ENCODE measurements at regions not wholly inside any gene's neighbourhood (a gene's known extent, or its start where the extent isn't known, plus 50 kb on each side); places are given as distances from the start of the nearest gene placed in this dataset.
A peak's percentile ranks its signal among the peaks of the same experiment; 100 is the strongest.

DNA sequence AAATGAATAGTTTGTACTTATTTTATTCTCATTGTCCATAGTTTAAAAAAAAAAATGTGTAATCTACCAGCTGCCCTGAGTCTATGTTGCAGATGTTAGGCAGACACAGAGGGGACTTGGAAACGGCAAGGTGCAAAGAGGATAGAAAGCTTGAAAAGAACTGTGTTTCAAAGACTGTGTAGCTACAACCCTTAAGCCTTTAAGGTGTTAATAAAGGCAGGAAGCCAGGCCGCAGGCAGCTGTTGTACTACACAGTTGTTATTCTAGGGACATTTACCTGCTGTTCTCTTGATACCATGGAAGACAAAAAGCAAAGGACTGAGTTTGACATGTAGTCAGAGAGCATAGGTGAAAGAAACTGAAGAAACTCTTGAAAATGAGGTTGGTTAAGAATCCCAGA lies 440.0 kb downstream of the TUSC7 start:
- H3K9me3 ChIP-seq (ENCODE audit: insufficient read depth in 2 of 2, low read depth in 1 of 2, low read length in 1 of 2) = no peaks in the 10 kb centered on the region
- CTCF ChIA-PET (ENCODE audit: partially characterized antibody) = interaction anchor here (0.9 to 1.6 kb wide), 3 partner anchors 91 to 392 kb away, joined by 3 to 8 read pairs (median 3); no protein-coding TSS in a partner anchor
- no peaks in the 10 kb centered on the region for H3K23me2 ChIP-seq (ENCODE audit: low read depth, low read length)
- H3K4ac ChIP-seq (replicated peaks; ENCODE audit: insufficient read length, low read depth, low read length) = no peak overlapping the region
- no peak overlapping the region for H2AFZ ChIP-seq (ENCODE audit: low read length)
- H2BK120ac ChIP-seq (replicated peaks; ENCODE audit: low read depth, low read length) = no peak overlapping the region
- no peak overlapping the region for H2BK5ac ChIP-seq (ENCODE audit: low read depth, low read length)
- H3K36me3 ChIP-seq (ENCODE audit: control insufficient read depth in 2 of 4, insufficient read depth in 4 of 4, low read length in 3 of 4) = no peaks in the 10 kb centered on the region
- H3K14ac ChIP-seq (ENCODE audit: insufficient read length) = no peak overlapping the region
- H3K4me1 ChIP-seq (replicated peaks in 1 of 4; ENCODE audit: control insufficient read depth in 3 of 4, insufficient read depth in 4 of 4, low read length in 3 of 4) = peaks cover 0 to 7% (median 3%) of the 10 kb centered on the region in 4 experiments; a peak in 4 of 7 replicates
- H4K5ac ChIP-seq (ENCODE audit: insufficient read length, low read depth, low read length) = no peak overlapping the region
- H3K18ac ChIP-seq (ENCODE audit: extremely low read depth, low read length) = no peak overlapping the region
- H4K20me1 ChIP-seq (replicated peaks in 1 of 2; ENCODE audit: control insufficient read depth in 1 of 2, insufficient read depth in 2 of 2, low read length in 2 of 2) = no peaks in the 10 kb centered on the region
- no peak overlapping the region for H2BK15ac ChIP-seq (ENCODE audit: low read length)
- WGBS, 2 experiments (ENCODE audit: extremely low coverage in 1 of 2, insufficient coverage in 1 of 2, insufficient read length in 1 of 2, insufficient replicate concordance in 2 of 2, low coverage in 1 of 2, low lambda C conversion rate in 2 of 2, missing lambda C conversion rate in 1 of 2) = 42% methylated on average over 2 of the region's 2 CpGs; no CpG with 5 or more reads in 1 of the 2 experiments
- DNase-seq (ENCODE audit: low read depth in 1 of 2, low spot score in 2 of 2) (no peak), FAIRE-seq (peak; percentile 28)
- TF ChIP-seq POLR2A (IDR thresholded peaks at IDR 0.05; ENCODE audit: control extremely low read depth in 1 of 2, low read depth in 2 of 2, low read length in 2 of 2) = no peak
- no peak overlapping the region for H3K4me3 ChIP-seq (ENCODE audit: extremely low read depth in 1 of 4, insufficient read depth in 2 of 4, low read depth in 3 of 4, low read length in 4 of 4)
- H3K27me3 ChIP-seq (replicated peaks in 1 of 4; ENCODE audit: control insufficient read depth in 3 of 4, extremely low read depth in 1 of 4, insufficient read depth in 3 of 4, low read length in 3 of 4) = no peaks in the 10 kb centered on the region
- H3K27ac ChIP-seq (ENCODE audit: low read depth, low read length) = no peak overlapping the region
- H3K23ac ChIP-seq (ENCODE audit: insufficient read length) = no peak overlapping the region
- H2BK12ac ChIP-seq (ENCODE audit: low read depth, low read length) = no peak overlapping the region
- POLR2A ChIA-PET (ENCODE audit: partially characterized antibody) = no interaction called here
- H4K91ac ChIP-seq (replicated peaks; ENCODE audit: insufficient read length, low read length) = no peak overlapping the region
- no peaks in the 10 kb centered on the region for H3K79me1 ChIP-seq (ENCODE audit: low read depth, low read length)
- no peak overlapping the region for H3K9ac ChIP-seq (replicated peaks in 1 of 4; ENCODE audit: extremely low read depth in 1 of 4, low read depth in 3 of 4, low read length in 3 of 4)
- 0 out of 4 replicates have a peak overlapping the region, but pooled peaks of 1 of the 2 experiments have one; percentile 6 for H3K4me2 ChIP-seq (ENCODE audit: insufficient read depth in 1 of 2, low read depth in 2 of 2, low read length in 2 of 2)
- H4K8ac ChIP-seq (ENCODE audit: extremely low read depth, insufficient read depth, low read length) = no peak overlapping the region
- no peak overlapping the region for H2BK20ac ChIP-seq (ENCODE audit: low read length)
- no peak overlapping the region for H2AK5ac ChIP-seq (ENCODE audit: low read depth, low read length)
- no peak overlapping the region for H3K56ac ChIP-seq (replicated peaks; ENCODE audit: insufficient read length, low read depth, low read length)
- no peaks in the 10 kb centered on the region for H3K79me2 ChIP-seq (ENCODE audit: control insufficient read depth in 1 of 2, insufficient read depth in 2 of 2, low read length in 2 of 2)
